Upper lobe of left lung (tissue), 6 donors: ENCODE measurements at regions not wholly inside any gene's neighbourhood (a gene's known extent, or its start where the extent isn't known, plus 50 kb on each side); places are given as distances from the start of the nearest gene placed in this dataset.

ENCODE experiments used
- ATAC-seq, 2 donors: fragments of 200-7000 bp; cut with Tn5 transposase; one replicate each; pipeline ENCODE4 v1.9.1; 2022; ENCODE audit warnings: mild to moderate bottlenecking in 2 of 2, moderate library complexity in 2 of 2; ENCODE audit not compliant: low FRiP score in 2 of 2
- DNase-seq, 2 donors: peaks; one replicate each; pipeline ENCODE4 v3.0.0-alpha.2; 2019 to 2020
- H3K27ac ChIP-seq, 4 donors: fragments of 200-600 bp; sonication (generic); one replicate each; pipeline ENCODE4 v1.5.1; 2016 to 2019
- H3K27me3 ChIP-seq, 4 donors: fragments of 200-600 bp; sonication (generic); one replicate each; pipeline ENCODE4 v1.5.1; 2017 to 2019
- H3K36me3 ChIP-seq, 4 donors: fragments of 200-600 bp; sonication (generic); one replicate each; pipeline ENCODE4 v1.5.1; 2016 to 2019
- H3K4me1 ChIP-seq, 4 donors: fragments of 200-600 bp; sonication (generic); one replicate each; pipeline ENCODE4 v1.5.1; 2018 to 2019
- H3K4me3 ChIP-seq, 4 donors: fragments of 200-600 bp; sonication (generic); one replicate each; pipeline ENCODE4 v1.5.1; 2017 to 2019; ENCODE audit warnings: mild to moderate bottlenecking in 2 of 4, moderate library complexity in 1 of 4
- H3K9me3 ChIP-seq, 4 donors: fragments of 200-600 bp; sonication (generic); one replicate each; pipeline ENCODE4 v1.5.1; 2018 to 2019
- CTCF ChIP-seq, 6 experiments: fragments of 450-650 bp in 4 of 6; fragments of 200-600 bp in 2 of 6; sonication (generic) in 2 of 6; IDR thresholded peaks; one replicate each; pipeline ENCODE4 v1.5.1; 2016 to 2019; ENCODE audit warnings: antibody characterized with exemption in 6 of 6
- EP300 ChIP-seq, 4 donors: sonication (generic); formaldehyde crosslinking; IDR thresholded peaks; one replicate each; pipeline ENCODE4 v1.5.1; 2017; ENCODE audit warnings: antibody characterized with exemption in 4 of 4, control low read depth in 2 of 4
- POLR2A ChIP-seq, 4 donors: fragments of 450-650 bp; IDR thresholded peaks; one replicate each; pipeline ENCODE4 v1.5.1; 2016 to 2017; ENCODE audit warnings: antibody characterized with exemption in 4 of 4, mild to moderate bottlenecking in 2 of 4
- POLR2AphosphoS5 ChIP-seq, 2 donors: sonication (generic); formaldehyde crosslinking; IDR thresholded peaks; one replicate each; pipeline ENCODE4 v1.5.1; 2017; ENCODE audit warnings: antibody characterized with exemption in 2 of 2
- WGBS, 2 donors: methylation state at CpG; one replicate each; pipeline ENCODE4 v1.1.5; 2017 to 2018; 5-methylcytosine and 5-hydroxymethylcytosine counted together
- donor health status: DM: no; HTN: no; CAD: no; lungs with moderate emphysema.
- donor health status: DM: no; HTN: yes; CAD: no; lungs with severe emphysema.

- no peaks in the 10 kb centered on the region for H3K4me1 ChIP-seq
- no peak for TF ChIP-seq POLR2AphosphoS5 (IDR thresholded peaks at IDR 0.05)
- no peak for TF ChIP-seq CTCF (IDR thresholded peaks at IDR 0.05)
- no peaks in the 10 kb centered on the region for H3K27me3 ChIP-seq
- no peak overlapping the region for H3K4me3 ChIP-seq
- H3K27ac ChIP-seq = no peak overlapping the region
- H3K9me3 ChIP-seq = no peaks in the 10 kb centered on the region
- WGBS, 2 donors = 93 to 98% methylated on average over 3 of the region's 3 CpGs
- no peak for ATAC-seq
- no peaks in the 10 kb centered on the region for H3K36me3 ChIP-seq
- DNase-seq = no peak
Measured at GRCh38 chr11:86885311-86885710, 69.9 kb downstream of the FZD4 start.

GRCh38 chr11:86888164-86889000 lies 66.8 kb downstream of the FZD4 start:
- H3K36me3 ChIP-seq = no peaks in the 10 kb centered on the region
- no peak overlapping the region for H3K4me3 ChIP-seq
- no peaks in the 10 kb centered on the region for H3K4me1 ChIP-seq
- TF ChIP-seq EP300 (IDR thresholded peaks at IDR 0.05) (no peak), CTCF (IDR thresholded peaks at IDR 0.05) (no peak), POLR2A (IDR thresholded peaks at IDR 0.05) (no peak), POLR2AphosphoS5 (IDR thresholded peaks at IDR 0.05) (no peak)
- H3K9me3 ChIP-seq = no peaks in the 10 kb centered on the region
- no peaks in the 10 kb centered on the region for H3K27me3 ChIP-seq
- no peak overlapping the region for H3K27ac ChIP-seq
- peak in 1 of 2 donors; percentile 81 for ATAC-seq
- DNase-seq = no peak
- WGBS, 2 donors = 85 to 86% methylated on average over 5 of the region's 5 CpGs

- no peak for ATAC-seq
- H3K4me3 ChIP-seq = no peak overlapping the region
- no peaks in the 10 kb centered on the region for H3K9me3 ChIP-seq
- TF ChIP-seq EP300 (IDR thresholded peaks at IDR 0.05) (no peak), POLR2A (IDR thresholded peaks at IDR 0.05) (no peak), CTCF (IDR thresholded peaks at IDR 0.05) (no peak), POLR2AphosphoS5 (IDR thresholded peaks at IDR 0.05) (no peak)
- 85% methylated on average over 1 of the region's 1 CpG; no CpG with 5 or more reads in 1 of the 2 donors for WGBS, 2 donors
- no peaks in the 10 kb centered on the region for H3K36me3 ChIP-seq
- no peaks in the 10 kb centered on the region for H3K27me3 ChIP-seq
- DNase-seq = no peak
- no peak overlapping the region for H3K27ac ChIP-seq
- no peaks in the 10 kb centered on the region for H3K4me1 ChIP-seq
Measured at GRCh38 chr11:86889001-86889341, 66.2 kb downstream of the FZD4 start.

GRCh38 chr11:86891036-86891435 lies 64.2 kb downstream of the FZD4 start:
- Histone ChIP-seq H3K27me3 (no peaks in the 10 kb centered on the region), H3K4me3 (no peak overlapping the region), H3K9me3 (no peaks in the 10 kb centered on the region), H3K27ac (no peak overlapping the region), H3K36me3 (no peaks in the 10 kb centered on the region), H3K4me1 (no peaks in the 10 kb centered on the region)
- 71 to 97% methylated on average over 2 of the region's 2 CpGs for WGBS, 2 donors
- ATAC-seq (no peak), DNase-seq (no peak)
- no peak for TF ChIP-seq POLR2AphosphoS5 (IDR thresholded peaks at IDR 0.05)
- no peak for TF ChIP-seq POLR2A (IDR thresholded peaks at IDR 0.05)
- TF ChIP-seq EP300 (IDR thresholded peaks at IDR 0.05) = no peak
- no peak for TF ChIP-seq CTCF (IDR thresholded peaks at IDR 0.05)

- TF ChIP-seq POLR2AphosphoS5 (IDR thresholded peaks at IDR 0.05) = no peak
- TF ChIP-seq POLR2A (IDR thresholded peaks at IDR 0.05) = no peak
- TF ChIP-seq EP300 (IDR thresholded peaks at IDR 0.05) = no peak
- TF ChIP-seq CTCF (IDR thresholded peaks at IDR 0.05) = no peak
- 83 to 92% methylated on average over 3 of the region's 3 CpGs for WGBS, 2 donors
Measured at GRCh38 chr11:86893235-86893634, 62.0 kb downstream of the FZD4 start.

More at GRCh38 chr11:86893235-86893634, 62.0 kb downstream of the FZD4 start:
- Histone ChIP-seq H3K4me1 (peaks cover 0 to 3% (median 0%) of the 10 kb centered on the region in 4 donors), H3K27ac (no peak overlapping the region), H3K27me3 (no peaks in the 10 kb centered on the region), H3K36me3 (no peaks in the 10 kb centered on the region), H3K4me3 (no peak overlapping the region), H3K9me3 (no peaks in the 10 kb centered on the region)
- DNase-seq (no peak), ATAC-seq (no peak)
